Tibial artery (tissue), 4 donors: ENCODE measurements at regions not wholly inside any gene's neighbourhood (a gene's known extent, or its start where the extent isn't known, plus 50 kb on each side); places are given as distances from the start of the nearest gene placed in this dataset.

Experiments used
- DNase-seq, 2 donors: peaks; one replicate each; pipeline ENCODE4 v3.0.0-alpha.2; 2019
- H3K27ac ChIP-seq, 2 donors: fragments of 200-600 bp; sonication (generic) in 1 of 2; 1 replicate in 1 of 2; 2 replicates in 1 of 2; pipeline ENCODE4 v1.5.1; 2018 to 2019; ENCODE audit warnings: mild to moderate bottlenecking in 1 of 2
- H3K27me3 ChIP-seq, 2 donors: fragments of 200-600 bp; sonication (generic) in 1 of 2; one replicate each; pipeline versions ENCODE4 v1.5.1 to v1.6.0; 2016 to 2019
- H3K36me3 ChIP-seq, 3 donors: fragments of 200-600 bp; sonication (generic) in 2 of 3; one replicate each; pipeline ENCODE4 v1.5.1; 2016 to 2019; ENCODE audit warnings: mild to moderate bottlenecking in 2 of 3
- H3K4me1 ChIP-seq, 4 donors: fragments of 200-600 bp; sonication (generic) in 2 of 4; 1 replicate in 3 of 4; 2 replicates in 1 of 4; pipeline ENCODE4 v1.5.1; 2016 to 2019
- H3K4me3 ChIP-seq, 2 donors: fragments of 200-600 bp; sonication (generic) in 1 of 2; 1 replicate in 1 of 2; 2 replicates in 1 of 2; pipeline ENCODE4 v1.5.1; 2018 to 2019; ENCODE audit warnings: mild to moderate bottlenecking in 2 of 2
- H3K9me3 ChIP-seq, 3 donors: fragments of 200-600 bp; sonication (generic) in 1 of 3; one replicate each; pipeline ENCODE4 v1.5.1; 2016 to 2019
- intact Hi-C: fragments of 100-400 bp; cut with DNase I; formaldehyde crosslinking; loops from one replicate; pipeline ENCODE4 v1.15.0; 2023; ENCODE audit warnings: low total_unique reads
- TF ChIP-seq, protein P1 (sequence below), 2 experiments: fragments of 200-600 bp in 1 of 2; fragments of 450-650 bp in 1 of 2; IDR thresholded peaks; one replicate each; pipeline ENCODE4 v1.5.1; 2017 to 2019; ENCODE audit warnings: antibody characterized with exemption in 2 of 2, mild to moderate bottlenecking in 1 of 2, moderate library complexity in 1 of 2

DNA sequence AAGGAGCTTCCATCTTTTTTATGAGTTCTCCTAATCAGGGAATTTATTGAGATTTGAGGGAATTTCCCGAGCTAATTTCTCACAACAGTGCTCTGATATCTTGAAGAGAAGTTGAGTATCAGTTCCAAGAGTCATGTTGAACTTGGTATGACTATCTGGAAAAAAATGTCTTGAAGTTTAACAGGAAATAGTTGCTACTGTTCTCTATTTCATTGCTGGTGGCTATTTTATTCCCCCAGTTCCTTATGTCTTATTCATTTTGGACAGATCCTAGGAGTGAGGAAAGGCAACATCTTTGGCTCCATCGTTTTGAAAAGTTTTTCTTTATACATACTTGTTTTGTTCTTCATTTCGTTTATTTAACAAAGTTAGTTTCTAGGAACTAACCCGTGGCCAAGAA lies 307.8 kb upstream of the AGTR1 start:
- Histone ChIP-seq H3K27ac (no peak overlapping the region), H3K27me3 (no peaks in the 10 kb centered on the region), H3K9me3 (no peaks in the 10 kb centered on the region), H3K36me3 (no peaks in the 10 kb centered on the region), H3K4me1 (no peaks in the 10 kb centered on the region), H3K4me3 (no peak overlapping the region)
- no peak for DNase-seq
- intact Hi-C loops, result no loop called here
- TF ChIP-seq, protein P1, sequence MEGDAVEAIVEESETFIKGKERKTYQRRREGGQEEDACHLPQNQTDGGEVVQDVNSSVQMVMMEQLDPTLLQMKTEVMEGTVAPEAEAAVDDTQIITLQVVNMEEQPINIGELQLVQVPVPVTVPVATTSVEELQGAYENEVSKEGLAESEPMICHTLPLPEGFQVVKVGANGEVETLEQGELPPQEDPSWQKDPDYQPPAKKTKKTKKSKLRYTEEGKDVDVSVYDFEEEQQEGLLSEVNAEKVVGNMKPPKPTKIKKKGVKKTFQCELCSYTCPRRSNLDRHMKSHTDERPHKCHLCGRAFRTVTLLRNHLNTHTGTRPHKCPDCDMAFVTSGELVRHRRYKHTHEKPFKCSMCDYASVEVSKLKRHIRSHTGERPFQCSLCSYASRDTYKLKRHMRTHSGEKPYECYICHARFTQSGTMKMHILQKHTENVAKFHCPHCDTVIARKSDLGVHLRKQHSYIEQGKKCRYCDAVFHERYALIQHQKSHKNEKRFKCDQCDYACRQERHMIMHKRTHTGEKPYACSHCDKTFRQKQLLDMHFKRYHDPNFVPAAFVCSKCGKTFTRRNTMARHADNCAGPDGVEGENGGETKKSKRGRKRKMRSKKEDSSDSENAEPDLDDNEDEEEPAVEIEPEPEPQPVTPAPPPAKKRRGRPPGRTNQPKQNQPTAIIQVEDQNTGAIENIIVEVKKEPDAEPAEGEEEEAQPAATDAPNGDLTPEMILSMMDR (IDR thresholded peaks at IDR 0.05), result no peak

DNA sequence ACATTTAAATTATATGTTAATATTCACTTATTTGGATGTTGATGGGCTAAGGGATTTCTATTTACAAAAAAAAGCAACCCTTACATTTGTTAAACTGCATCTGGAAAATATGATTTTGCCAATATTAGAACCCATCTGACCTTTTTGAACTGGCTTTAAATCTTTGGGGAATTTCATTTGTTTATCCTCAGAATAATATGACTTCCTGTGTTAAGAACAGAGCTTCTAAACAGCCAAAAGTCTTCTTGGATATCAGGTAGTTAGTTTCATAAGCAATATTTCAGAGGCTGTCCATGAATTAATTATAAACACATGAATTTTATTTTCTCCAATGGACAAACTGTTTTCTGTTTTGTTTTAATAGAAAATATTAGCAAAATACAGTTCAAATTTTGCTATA lies 301.9 kb upstream of the AGTR1 start:
- peaks cover 0 to 18% (median 0%) of the 10 kb centered on the region in 4 donors for H3K4me1 ChIP-seq
- H3K27me3 ChIP-seq, result no peaks in the 10 kb centered on the region
- no peak overlapping the region for H3K27ac ChIP-seq
- intact Hi-C loops, result no loop called here
- TF ChIP-seq, protein P1 (IDR thresholded peaks at IDR 0.05), result no peak
- no peaks in the 10 kb centered on the region for H3K9me3 ChIP-seq
- no peak overlapping the region for H3K4me3 ChIP-seq
- no peaks in the 10 kb centered on the region for H3K36me3 ChIP-seq
- DNase-seq, result no peak

DNA sequence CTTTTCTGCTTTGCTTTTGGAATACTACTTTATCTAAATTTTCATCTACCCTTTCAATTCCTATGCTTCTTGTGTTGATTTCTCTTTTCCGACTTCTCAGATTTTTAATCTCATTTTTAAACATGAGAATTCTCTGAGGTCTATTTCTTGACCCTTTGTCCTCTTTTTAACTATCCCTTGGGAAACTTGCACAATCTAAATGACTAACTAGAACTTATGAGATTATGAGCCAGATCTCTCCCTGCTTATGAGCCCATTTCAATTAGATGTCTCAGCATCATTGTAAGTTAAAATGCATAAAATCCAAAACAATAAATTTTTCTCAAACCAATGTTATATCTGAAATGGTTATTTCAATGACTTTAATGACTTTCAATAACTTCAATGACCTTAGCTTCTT lies 296.9 kb upstream of the AGTR1 start:
- Histone ChIP-seq H3K9me3 (no peaks in the 10 kb centered on the region), H3K27ac (peak overlapping the region in 1 of 2 donors; percentile 41), H3K4me1 (peaks cover 0 to 26% (median 0%) of the 10 kb centered on the region in 4 donors), H3K36me3 (no peaks in the 10 kb centered on the region), H3K4me3 (no peak overlapping the region), H3K27me3 (no peaks in the 10 kb centered on the region)
- DNase-seq, result no peak
- TF ChIP-seq, protein P1 (IDR thresholded peaks at IDR 0.05), result no peak
- intact Hi-C loops, result no loop called here

DNA sequence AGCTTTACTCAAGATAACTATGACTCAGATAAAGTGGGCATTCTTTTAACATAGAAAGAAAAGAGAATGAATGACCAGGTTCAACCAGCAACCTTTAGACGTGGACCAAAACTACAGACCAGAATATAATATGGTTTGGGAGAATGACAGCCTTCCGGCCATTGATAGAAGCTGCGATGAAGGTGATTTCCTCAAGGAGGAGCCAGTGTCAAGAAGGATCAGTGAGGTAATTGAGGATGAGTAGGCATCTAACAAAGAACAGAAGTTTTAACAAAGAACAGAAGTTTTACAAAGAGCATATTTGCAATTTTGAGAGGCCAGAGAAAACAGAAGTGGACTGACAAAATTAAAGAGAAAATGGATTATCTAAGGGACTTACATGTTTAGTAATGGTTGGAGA lies 289.0 kb upstream of the AGTR1 start:
- intact Hi-C loops, result no loop called here
- DNase-seq, result no peak
- TF ChIP-seq, protein P1 (IDR thresholded peaks at IDR 0.05), result no peak
- no peaks in the 10 kb centered on the region for H3K9me3 ChIP-seq
- no peaks in the 10 kb centered on the region for H3K36me3 ChIP-seq
- no peaks in the 10 kb centered on the region for H3K4me1 ChIP-seq
- H3K4me3 ChIP-seq, result no peak overlapping the region
- H3K27me3 ChIP-seq, result no peaks in the 10 kb centered on the region
- H3K27ac ChIP-seq, result no peak overlapping the region

GRCh38 chr3:148420242-148420641 lies 277.5 kb upstream of the AGTR1 start:
- no peak for DNase-seq

More at GRCh38 chr3:148420242-148420641, 277.5 kb upstream of the AGTR1 start:
- no peaks in the 10 kb centered on the region for H3K27me3 ChIP-seq
- no peak overlapping the region for H3K27ac ChIP-seq
- no peak overlapping the region for H3K4me3 ChIP-seq
- H3K36me3 ChIP-seq, result no peaks in the 10 kb centered on the region
- intact Hi-C loops, result no loop called here
- TF ChIP-seq, protein P1 (IDR thresholded peaks at IDR 0.05), result no peak
- no peaks in the 10 kb centered on the region for H3K9me3 ChIP-seq
- no peaks in the 10 kb centered on the region for H3K4me1 ChIP-seq
